COLO668 (cell line): ENCODE measurements at regions not wholly inside any gene's neighbourhood (a gene's known extent, or its start where the extent isn't known, plus 50 kb on each side); places are given as distances from the start of the nearest gene placed in this dataset.
"Not testable (repeated sequence)": the region's sequence is repeated elsewhere in the genome, so short reads cannot be mapped to it uniquely, and the experiment has no call there.

ENCODE experiments used
- DNase-seq: peaks from one replicate; lab custom pipeline; 2025; ENCODE audit not compliant: unreplicated experiment; lab: John Stamatoyannopoulos, UW

DNA sequence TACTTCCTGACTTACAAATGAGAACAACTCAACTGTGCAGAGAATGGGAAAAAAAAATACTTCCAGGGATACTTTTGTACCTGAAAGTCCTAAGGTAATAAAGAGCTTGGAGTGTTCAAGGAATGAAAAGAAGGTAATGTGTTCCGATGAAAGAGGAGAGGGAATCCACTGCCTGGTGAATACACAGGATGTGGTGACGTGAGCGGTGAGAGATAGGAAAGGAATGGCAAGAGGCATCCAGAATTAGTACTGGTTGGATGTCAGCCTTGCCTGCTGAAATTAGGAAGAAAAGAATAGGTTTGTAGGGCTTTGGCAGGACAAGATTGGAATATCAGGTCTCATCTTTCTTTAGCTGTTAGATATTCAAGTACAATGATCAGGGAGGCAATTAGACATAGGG is 347.7 kb downstream of the POM121L12 start:
- no peak for DNase-seq

DNA sequence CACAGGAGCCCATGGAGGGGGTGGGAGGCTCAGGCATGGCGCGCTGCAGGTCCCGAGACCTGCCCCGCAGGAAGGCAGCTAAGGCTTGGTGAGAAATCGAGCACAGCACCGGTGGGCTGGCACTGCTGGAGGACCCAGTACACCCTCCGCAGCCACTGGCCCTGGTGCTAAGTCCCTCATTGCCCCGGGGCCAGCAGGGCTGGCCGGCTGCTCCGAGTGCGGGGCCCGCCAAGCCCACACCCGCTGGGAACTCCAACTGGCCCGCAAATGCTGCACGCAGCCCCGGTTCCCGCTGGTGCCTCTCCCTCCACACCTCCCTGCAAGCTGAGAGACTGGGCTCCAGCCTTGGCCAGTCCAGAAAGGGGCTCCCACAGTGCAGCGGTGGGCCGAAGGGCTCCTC is 349.8 kb downstream of the POM121L12 start:
- not testable (repeated sequence) for DNase-seq

DNA sequence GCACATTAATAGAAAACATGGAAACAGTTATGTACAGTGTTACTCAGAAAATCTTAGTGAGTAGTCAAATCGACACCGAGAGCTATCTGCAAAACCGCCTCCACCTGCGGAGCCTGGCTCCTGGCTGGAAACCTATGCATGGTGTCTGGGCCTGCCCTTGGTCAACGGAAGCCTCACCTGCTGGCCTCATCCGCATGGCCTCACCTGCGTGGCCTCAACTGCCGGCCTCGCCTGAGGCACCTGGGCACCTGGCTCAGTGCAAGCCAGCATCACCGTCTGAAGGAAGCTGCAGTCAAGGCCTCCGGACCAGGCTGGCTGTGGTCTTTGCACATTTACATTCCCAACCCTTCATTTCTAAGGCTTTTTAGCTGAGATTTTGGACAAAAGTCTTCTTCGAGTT is 352.1 kb downstream of the POM121L12 start:
- no peak for DNase-seq

DNA sequence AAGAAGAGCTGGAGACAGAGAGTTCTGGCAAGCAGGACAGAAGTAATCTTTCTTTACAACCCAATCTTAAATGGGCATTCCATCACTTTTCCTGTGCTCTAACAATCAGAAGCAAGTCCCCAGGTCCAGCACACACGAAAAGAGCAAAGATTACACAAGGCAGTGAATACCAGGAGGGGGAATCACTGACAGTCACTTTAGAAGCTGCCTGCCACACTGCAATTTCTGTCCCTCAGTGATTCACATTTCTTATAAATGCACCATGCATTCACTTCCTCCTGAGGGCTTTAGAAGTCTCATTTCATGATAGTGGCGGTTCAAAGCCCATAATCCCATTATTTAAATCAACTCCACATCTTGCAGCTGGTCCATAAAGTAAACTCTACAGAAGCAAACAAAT is 362.5 kb downstream of the POM121L12 start:
- no peak for DNase-seq

DNA sequence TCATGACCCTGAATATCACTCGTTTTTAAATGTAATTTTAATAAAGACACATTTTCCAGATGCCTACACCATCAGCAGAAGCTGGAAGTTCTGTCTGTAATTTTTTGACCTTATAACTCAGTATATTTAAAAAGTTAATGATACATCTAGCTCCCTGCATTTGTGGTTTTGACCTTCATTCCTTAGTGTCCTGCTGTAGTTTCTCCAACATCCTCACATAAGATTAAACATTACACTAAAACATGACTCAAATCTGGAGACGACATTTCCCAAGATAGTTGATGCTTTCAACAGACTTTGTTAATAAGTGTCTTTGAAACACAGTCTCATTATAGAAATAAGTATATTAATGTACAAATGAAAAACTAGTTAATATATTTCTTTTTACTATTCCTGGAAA is 363.1 kb downstream of the POM121L12 start:
- DNase-seq, result no peak

DNA sequence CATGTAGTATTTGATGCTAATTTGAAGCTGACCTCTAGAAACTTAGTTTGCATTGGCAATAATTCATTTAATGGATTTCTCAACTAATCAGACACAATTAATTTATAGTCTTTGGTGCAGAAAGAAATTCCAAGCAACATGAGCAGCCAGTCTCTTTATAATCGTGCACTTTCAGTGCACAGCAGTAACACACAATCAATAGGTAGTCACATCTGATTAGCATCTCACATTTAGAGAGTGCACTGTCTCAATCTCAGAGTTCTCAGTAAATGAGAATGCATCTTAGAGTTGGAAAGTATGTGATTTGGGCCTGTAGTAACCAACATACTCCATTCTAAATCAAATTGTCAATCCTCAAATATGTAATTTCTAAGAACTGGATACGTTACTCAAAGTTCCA is 377.6 kb downstream of the POM121L12 start:
- no peak for DNase-seq

DNA sequence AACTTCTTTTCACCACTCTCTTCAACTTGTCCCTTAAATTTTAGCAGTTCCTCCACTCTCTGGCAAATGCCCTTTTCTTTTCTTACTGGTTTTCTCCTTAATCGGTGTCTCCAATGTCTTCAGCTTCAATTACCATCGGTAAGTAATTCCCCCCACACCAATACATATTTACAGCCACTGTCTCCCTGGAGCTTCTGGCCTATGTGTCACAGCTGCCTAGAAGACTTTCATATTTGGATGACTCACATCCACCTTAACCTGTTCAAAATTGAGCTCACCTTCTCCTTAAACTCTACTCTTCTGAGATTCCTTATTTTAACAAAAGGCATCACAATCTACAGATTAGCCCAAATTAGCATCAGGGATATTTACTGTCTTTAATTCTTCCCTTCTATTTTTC is 380.4 kb downstream of the POM121L12 start:
- no peak for DNase-seq

DNA sequence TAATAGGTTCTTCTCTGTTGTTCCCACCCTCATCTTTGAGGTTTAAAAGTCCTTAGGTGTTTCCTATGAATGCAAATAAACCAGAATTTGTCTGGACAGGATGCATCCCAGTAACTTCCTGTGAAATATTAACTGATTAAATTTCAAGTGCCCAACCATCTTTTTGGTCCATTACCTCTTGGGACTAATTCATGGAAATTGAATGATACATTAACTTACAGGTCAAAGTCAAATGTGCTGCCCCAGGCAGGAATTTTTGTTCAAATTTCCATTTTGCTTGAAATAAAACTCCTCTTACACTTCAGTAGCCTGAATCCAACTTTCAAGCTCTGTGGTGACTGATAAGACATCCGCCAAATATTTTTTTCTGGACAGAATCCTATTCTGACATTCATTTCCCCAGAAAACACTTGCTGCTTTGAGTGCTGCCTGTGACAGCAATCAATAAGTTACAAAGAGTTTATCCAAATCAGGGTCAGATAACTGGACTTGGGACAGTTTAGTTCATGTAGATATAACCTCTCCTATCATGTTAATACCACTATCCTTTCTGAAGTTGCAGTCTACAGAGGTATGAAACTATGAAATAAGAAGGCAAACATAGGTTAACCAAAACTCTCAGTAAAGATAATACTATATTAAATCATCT is 383.5 kb downstream of the POM121L12 start:
- no peak for DNase-seq

DNA sequence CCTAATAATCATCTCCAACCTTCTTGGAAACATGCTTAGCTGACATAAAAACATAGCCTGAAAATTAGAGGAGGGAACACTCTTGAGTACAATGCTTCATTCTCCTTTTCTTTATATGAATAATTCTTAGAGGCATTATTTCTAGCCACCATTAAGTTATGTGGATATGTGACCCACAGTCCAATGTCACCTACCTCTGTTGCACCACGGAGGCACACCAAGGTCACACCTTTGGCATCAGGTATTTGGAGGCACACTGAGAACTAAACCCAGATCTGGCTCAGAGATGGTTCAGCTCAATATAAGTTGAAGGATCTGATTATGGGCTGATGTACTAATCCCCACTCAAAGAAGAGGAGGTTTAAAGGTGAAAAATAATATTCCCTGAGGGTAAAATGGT is 385.1 kb downstream of the POM121L12 start:
- no peak for DNase-seq

DNA sequence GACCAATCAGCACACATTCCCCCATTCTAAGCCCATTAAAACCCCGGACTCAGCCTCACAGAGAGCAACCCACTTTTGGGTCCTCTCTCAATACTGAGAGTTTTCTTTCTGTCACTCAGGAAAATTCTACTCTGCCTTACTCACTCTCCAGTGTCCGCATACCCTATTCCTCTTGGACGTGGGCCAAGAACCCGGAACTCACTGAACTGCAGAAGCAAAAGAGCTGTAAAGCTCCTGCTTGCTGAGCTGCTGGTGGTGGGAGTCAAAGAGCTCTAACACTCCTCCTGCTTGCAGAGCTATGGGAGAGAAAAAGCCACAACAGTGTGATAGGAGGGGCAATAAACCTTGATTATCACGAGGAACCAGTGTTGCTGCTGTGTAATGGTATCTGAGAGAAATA is 386.9 kb downstream of the POM121L12 start:
- DNase-seq, result no peak

DNA sequence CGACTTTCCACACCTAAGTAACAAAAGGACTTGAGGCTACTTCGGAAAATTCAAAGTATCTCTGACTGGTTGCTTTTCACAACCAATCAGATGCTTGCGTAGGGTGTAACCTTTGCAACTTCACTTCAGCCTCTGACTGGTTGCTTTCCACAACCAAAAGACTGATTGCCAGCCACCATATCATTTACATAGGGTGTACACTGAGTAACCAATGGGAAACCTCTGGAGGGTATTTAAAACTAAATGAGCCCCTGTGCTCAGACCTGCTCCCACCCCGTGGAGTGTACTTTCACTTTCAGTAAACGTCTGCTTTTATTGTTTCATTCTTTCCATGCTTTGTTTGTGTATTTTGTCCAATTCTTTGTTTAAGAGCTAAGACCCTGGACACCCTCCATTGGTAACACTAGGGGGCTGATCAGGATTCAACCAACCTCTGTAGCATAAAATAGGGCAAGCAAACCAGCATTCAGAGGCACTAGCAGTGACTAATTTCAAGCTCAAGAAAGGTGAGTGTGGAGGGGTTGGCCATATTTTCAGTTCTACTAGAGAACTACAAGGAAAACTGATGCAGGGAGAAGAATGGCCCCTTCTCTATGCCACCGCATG is 390.8 kb downstream of the POM121L12 start:
- no peak for DNase-seq

DNA sequence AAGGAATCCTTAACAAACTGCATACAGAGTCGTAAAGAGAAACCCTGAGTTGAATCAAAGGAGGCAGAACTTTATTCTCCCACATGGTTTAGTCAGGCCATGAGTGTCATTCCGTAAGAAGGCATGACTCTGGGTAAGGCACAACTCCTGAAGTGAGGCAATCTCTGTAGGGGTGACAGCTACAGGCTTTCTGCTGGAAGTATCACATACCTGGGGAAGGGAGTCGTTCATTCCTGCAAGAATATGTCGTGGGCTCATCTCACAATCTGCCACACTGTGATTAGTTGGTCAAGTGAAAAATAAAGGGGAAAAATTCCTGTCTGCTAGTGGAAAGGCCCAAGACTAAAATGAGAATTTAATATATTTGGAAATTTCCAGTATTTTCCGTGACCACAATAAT is 392.6 kb downstream of the POM121L12 start:
- DNase-seq, result no peak

DNA sequence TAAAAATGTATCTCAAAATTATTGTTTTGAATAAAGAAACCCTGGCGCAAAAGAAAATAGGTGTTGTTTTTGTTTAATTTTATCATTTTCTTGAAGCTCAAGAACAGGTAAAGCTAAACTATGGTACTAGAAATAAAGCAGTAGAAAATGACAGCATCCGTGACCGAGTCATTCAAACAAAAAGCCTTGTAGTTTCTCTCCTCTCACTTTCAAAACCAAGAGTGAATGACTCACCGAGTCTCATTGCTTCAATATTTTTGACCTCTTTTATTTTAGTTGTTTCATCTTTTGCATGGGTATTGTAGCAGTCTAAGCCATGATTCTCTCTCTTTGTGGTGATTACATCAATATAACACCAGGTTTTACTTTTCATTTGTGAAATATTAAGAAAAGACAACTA is 396.5 kb downstream of the POM121L12 start:
- DNase-seq, result no peak

DNA sequence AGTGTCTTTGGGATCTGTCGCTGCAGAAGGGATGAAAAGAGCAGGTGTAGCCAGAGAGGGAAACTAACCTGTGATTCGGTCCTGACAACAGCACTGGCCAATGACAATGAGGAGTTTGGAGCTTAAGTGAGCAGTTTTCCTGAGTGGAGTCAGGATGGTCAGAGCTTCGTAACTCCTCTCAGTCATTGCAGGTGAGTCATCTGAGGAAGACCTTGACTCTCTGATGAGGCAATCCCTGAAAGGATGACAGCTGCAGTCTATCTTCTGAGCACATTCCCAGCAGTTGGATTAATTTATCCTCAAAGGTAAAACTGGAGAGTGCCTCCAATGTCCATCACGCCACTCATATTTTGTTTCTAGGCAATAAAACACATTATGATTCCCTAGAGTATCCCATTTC is 401.9 kb downstream of the POM121L12 start:
- DNase-seq, result no peak

DNA sequence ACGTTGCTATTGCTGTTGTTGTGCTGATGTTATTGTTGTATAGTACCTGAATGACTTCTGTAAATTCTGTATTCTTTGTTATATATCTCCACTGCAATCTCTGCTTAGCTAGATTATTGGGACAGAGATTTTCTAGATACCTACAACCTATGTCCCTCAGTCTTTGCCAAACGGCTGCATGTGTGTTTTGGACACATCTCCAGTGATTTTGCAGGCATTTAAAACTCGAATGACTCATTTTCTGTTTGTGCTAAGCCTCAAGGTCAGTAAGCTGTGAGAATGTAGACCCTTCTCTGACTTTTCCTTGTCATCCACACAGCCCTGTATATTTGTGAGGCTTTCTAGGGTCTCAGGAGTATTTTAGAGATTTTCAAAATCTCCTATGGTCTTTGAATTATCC is 410.7 kb downstream of the POM121L12 start:
- no peak for DNase-seq

DNA sequence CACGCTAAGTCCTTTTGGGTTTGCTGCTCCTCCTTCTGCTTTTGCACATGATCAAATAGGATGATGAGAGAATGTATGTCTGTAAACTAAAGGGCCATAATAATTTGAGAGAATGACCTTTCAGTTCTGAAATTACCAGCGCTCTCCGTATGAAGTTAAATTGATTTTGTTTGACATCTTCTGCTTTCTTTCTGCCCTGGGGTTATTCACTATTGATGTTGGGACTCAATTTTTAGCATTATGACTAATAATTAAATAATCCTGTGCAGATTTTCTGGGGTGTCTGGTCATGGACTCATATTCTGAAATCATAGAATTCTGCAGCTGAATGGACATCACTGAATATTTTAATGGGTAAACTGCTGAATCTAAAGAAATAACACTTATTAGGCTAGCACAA is 423.2 kb downstream of the POM121L12 start:
- DNase-seq, result no peak

DNA sequence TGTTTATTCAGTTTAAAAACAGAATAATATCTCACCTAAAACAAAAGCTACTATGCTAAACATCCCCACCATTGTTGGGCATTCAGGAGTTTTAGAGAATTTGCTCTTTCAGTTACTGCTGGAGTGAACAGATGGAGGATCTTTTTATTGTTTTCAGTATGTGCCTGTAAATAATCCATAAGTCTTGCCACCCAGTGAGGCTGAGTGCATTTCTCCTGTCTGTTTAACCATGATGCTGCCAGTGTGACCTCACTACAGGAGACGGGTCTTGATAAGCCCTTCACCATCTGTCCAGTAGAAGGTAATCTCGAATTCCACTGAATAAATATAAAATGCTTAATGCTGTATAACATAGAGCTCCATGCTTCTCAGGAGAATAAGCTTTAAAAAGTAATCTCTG is 430.9 kb downstream of the POM121L12 start:
- DNase-seq, result no peak

DNA sequence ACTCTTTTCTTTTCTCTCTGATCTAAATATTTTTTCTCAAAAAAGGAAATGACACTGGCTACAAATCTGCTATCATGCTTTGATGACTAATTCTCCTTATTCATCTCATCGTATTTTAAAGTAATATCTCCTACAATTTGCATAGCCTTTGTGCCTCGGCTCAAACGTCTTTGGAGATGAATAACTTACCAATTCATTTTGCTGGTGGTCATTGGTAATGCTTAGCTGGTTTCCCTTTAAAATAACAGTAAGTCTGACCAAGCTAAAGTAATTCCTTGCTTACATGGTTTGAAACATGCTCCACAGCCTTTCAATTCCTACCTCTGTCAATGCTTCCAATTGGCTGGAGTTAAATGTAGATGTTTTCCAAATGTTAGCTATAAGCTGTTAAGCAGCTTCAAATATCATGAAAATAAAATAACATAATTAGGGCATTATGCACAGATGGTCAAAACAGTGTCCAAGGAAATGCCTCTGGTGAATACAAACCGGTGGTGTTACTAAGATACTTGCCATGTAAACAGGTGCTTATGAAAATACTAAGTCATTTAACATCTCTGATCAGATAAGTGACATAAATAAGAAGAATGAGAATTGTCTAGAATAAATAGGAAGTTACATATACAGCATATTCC is 435.0 kb downstream of the POM121L12 start:
- DNase-seq, result no peak

DNA sequence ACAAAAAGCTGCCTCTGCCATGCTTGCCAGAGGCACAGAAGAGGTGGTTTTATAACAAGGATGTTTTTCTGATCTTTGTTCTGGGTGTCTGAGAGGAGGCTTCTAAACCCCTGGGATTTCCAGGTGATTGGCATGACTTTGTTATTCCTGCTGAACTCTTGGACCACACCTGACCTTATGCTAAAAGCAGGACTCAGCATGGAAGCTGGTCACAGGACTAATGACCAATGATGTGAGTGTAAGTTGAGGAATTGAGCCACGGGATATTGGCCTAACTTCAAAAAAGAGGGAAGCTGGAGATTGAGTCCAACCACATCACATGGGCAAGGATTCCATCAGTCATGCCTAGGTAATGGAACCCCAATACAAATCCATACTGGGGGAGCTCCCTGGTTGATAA is 437.9 kb downstream of the POM121L12 start:
- DNase-seq, result no peak

DNA sequence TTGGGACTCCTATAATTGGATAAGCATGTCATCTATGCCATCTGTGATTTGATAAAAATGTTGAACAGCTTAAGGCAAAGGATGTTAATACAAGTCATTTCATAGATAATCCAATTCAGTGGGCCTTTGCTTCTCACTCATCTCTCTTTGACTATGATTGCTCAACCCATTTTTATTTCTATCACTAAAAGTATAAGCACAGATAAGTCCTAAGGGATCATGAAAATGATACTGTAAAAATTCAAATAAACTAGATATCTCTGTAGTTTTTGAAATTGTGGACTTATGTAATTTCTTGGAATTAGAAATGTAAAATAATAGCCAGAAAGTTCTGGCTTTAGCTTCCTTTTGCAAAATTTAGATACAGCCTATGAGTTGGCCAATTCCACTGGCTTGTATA is 440.3 kb downstream of the POM121L12 start:
- DNase-seq, result no peak

DNA sequence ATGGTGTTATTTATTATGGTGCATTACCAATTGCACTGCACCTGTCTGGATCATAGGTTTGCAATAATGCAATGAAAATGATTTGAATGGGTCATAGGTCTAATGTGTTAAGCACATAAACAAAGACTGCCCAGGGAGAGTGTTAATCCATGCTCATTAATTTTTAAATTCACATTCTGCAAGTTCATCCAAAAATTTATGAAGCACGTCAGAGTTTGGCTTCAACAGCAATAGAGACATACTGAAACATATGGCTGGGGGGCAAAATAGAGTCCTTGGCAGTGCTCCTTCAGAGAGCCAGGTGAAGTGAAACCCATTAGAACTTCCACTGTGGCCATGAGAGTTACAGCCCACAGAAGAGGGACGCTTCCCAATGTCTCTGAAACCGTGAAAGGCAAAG is 441.1 kb downstream of the POM121L12 start:
- no peak for DNase-seq

DNA sequence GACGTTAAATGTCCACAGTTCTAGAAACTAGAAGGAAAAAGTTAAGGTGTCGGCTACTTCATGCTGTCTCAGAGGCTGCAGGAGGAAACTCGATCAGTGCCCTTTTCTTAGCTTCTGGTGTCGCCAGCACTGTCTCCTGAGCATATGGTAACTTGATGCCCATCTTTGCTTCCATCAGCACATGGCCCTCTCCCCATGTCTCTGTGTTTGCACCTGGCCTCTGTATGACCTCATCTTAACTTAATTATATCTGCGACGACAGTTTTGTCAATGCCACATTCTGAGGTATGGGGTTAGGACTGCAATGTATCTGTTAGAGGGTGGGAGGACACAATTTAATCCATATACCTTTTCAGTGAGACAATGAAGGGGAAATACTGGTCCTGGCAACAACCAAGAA is 449.9 kb downstream of the POM121L12 start:
- DNase-seq, result no peak

DNA sequence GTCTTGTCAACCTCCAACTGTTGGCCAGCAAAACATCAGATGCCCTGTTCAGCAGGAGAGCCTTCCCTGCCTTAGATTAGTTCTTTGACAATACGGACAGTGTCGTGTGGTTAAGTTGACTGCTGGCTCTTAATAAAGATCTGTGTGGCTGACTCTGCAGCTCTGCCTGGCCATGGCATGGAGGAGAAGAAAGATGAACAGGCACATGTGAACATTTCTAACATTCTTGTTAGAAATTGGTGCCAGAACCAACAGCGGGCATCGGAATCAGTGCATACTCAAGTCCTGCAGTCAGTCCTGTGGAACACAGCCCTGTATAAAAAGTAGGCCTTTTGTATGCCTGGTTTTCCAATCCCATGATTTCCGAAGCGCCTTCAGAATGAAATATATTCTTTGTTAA is 455.6 kb downstream of the POM121L12 start:
- no peak for DNase-seq
